Neural progenitor cell (in vitro differentiated cells): ENCODE measurements at regions not wholly inside any gene's neighbourhood (a gene's known extent, or its start where the extent isn't known, plus 50 kb on each side); places are given as distances from the start of the nearest gene placed in this dataset.

ENCODE experiments used
- DNase-seq: peaks from one replicate; pipeline ENCODE4 v3.0.0-alpha.2; 2016; ENCODE audit warnings: low spot score
- H2AFZ ChIP-seq: fragments of 200-600 bp; sonication (generic); replicated peaks from 2 replicates; pipeline ENCODE4 v1.6.1; 2016; ENCODE audit warnings: antibody characterized with exemption
- H3F3A ChIP-seq: fragments of 200-600 bp; sonication (generic); 2 replicates; pipeline ENCODE4 v1.6.1; 2016; ENCODE audit warnings: antibody characterized with exemption, low read depth
- H3K27ac ChIP-seq: fragments of 200-600 bp; sonication (generic); 2 replicates; pipeline ENCODE4 v1.5.1; 2016; ENCODE audit warnings: mild to moderate bottlenecking
- H3K27me3 ChIP-seq: fragments of 200-600 bp; sonication (generic); 2 replicates; pipeline ENCODE4 v1.6.1; 2016; ENCODE audit warnings: mild to moderate bottlenecking, moderate library complexity
- H3K36me3 ChIP-seq: fragments of 200-600 bp; sonication (generic); 2 replicates; pipeline ENCODE4 v1.5.1; 2016
- H3K4me1 ChIP-seq: fragments of 200-600 bp; sonication (generic); 2 replicates; pipeline ENCODE4 v1.6.1; 2016; ENCODE audit warnings: mixed run types
- H3K4me2 ChIP-seq: fragments of 200-600 bp; sonication (generic); 2 replicates; pipeline ENCODE4 v1.6.1; 2016
- H3K4me3 ChIP-seq: fragments of 200-600 bp; sonication (generic); 2 replicates; pipeline ENCODE4 v1.5.1; 2016
- H3K79me2 ChIP-seq: fragments of 200-600 bp; sonication (generic); 2 replicates; pipeline ENCODE4 v1.6.1; 2016; ENCODE audit warnings: low read depth
- H3K9ac ChIP-seq: fragments of 200-600 bp; sonication (generic); 2 replicates; pipeline ENCODE4 v1.6.1; 2016
- H3K9me3 ChIP-seq: fragments of 200-600 bp; sonication (generic); 2 replicates; pipeline ENCODE4 v1.5.1; 2016; ENCODE audit warnings: low read depth
- H4K20me1 ChIP-seq: fragments of 200-600 bp; sonication (generic); 2 replicates; pipeline ENCODE4 v1.6.1; 2016; ENCODE audit warnings: low read depth
- H3K27ac Mint-ChIP-seq: 3 replicates; pipeline ENCODE4 v1.8.0; 2021; ENCODE audit warnings: mixed read lengths
- H3K27me3 Mint-ChIP-seq: 2 replicates; pipeline ENCODE4 v1.8.0; 2022; ENCODE audit warnings: low read depth, mild to moderate bottlenecking, inconsistent platforms, moderate library complexity, mixed read lengths; ENCODE audit not compliant: insufficient read depth
- H3K36me3 Mint-ChIP-seq: 3 replicates; pipeline ENCODE4 v1.8.0; 2021; ENCODE audit warnings: mixed read lengths
- H3K4me1 Mint-ChIP-seq: 3 replicates; pipeline ENCODE4 v1.8.0; 2021; ENCODE audit warnings: mixed read lengths
- H3K4me3 Mint-ChIP-seq: 3 replicates; pipeline ENCODE4 v1.8.0; 2021; ENCODE audit warnings: mild to moderate bottlenecking, moderate library complexity, mixed read lengths
- H3K9me3 Mint-ChIP-seq: 3 replicates; pipeline ENCODE4 v1.8.0; 2020; ENCODE audit warnings: mixed read lengths
- CTCF ChIP-seq: fragments of 200-600 bp; sonication (generic); IDR thresholded peaks from 2 replicates; pipeline ENCODE4 v1.5.1; 2017; ENCODE audit warnings: antibody characterized with exemption, mild to moderate bottlenecking
- EZH2 ChIP-seq: fragments of 200-600 bp; sonication (generic); IDR thresholded peaks from 2 replicates; pipeline ENCODE4 v1.6.1; 2017; ENCODE audit warnings: antibody characterized with exemption, mild to moderate bottlenecking, moderate library complexity
- EZH2phosphoT487 ChIP-seq: fragments of 200-600 bp; sonication (generic); IDR thresholded peaks from 2 replicates; pipeline ENCODE4 v1.6.1; 2017; ENCODE audit warnings: antibody characterized with exemption

- Histone ChIP-seq H2AFZ (no peak overlapping the region), H3K4me1 (no peaks in the 10 kb centered on the region), H3F3A (no peaks in the 10 kb centered on the region), H3K4me3 (no peak overlapping the region), H3K36me3 (no peaks in the 10 kb centered on the region), H3K27me3 (no peaks in the 10 kb centered on the region), H3K9me3 (peaks cover 12% of the 10 kb centered on the region), H3K9ac (no peak overlapping the region), H3K27ac (no peak overlapping the region), H3K4me2 (no peak overlapping the region), H3K79me2 (no peaks in the 10 kb centered on the region), H4K20me1 (no peaks in the 10 kb centered on the region)
- no peak overlapping the region for H3K27ac Mint-ChIP-seq
- H3K9me3 Mint-ChIP-seq: no peaks in the 10 kb centered on the region
- H3K4me1 Mint-ChIP-seq: no peaks in the 10 kb centered on the region
- no peak for TF ChIP-seq EZH2phosphoT487
- no peak for TF ChIP-seq EZH2
- no peak for TF ChIP-seq CTCF
- peaks cover 6% of the 10 kb centered on the region for H3K27me3 Mint-ChIP-seq
- DNase-seq: no peak
- no peaks in the 10 kb centered on the region for H3K36me3 Mint-ChIP-seq
- H3K4me3 Mint-ChIP-seq: no peak overlapping the region
Observed at GRCh38 chr1:50266509-50266908, 156.7 kb downstream of the DMRTA2 start.

DNA sequence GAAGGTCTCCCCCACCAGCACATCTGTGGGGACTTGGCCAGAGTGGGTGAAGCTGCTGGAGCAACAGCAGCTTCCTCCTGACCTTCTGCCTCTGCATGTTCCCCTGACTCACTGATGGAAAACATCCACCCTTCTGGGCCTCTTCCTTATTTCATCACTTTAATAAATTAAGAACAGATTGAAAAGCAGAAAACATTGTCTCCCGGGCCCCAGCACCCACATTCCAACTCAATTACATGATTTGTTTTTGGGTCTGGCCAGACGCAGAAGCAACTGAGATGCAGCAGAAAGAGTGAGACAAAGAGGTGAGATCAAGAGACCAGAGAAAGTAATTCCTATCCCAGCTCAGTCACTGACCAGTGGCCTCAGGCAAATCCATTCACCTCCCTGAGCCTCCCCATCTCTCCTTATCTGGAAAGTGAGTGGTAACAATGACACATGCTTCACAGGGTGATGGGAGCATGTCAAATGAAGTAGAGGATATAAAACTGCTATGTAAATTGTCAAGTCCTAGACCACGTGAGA lies 157.1 kb downstream of the ELAVL4 start:
- H3K27ac ChIP-seq: no peak overlapping the region
- TF ChIP-seq CTCF (no peak), EZH2 (no peak), EZH2phosphoT487 (no peak)
- H3K27me3 ChIP-seq: no peaks in the 10 kb centered on the region
- H3K27ac Mint-ChIP-seq: no peak overlapping the region
- H3F3A ChIP-seq: no peaks in the 10 kb centered on the region
- no peak overlapping the region for H2AFZ ChIP-seq
- H3K27me3 Mint-ChIP-seq: peaks cover 6% of the 10 kb centered on the region
- H3K4me1 Mint-ChIP-seq: no peaks in the 10 kb centered on the region
- H3K9ac ChIP-seq: no peak overlapping the region
- H3K36me3 ChIP-seq: no peaks in the 10 kb centered on the region
- no peak overlapping the region for H3K4me3 Mint-ChIP-seq
- H3K9me3 ChIP-seq: peaks cover 12% of the 10 kb centered on the region
- H4K20me1 ChIP-seq: no peaks in the 10 kb centered on the region
- H3K9me3 Mint-ChIP-seq: no peaks in the 10 kb centered on the region
- no peak overlapping the region for H3K4me3 ChIP-seq
- H3K4me2 ChIP-seq: no peak overlapping the region
- H3K4me1 ChIP-seq: no peaks in the 10 kb centered on the region
- no peak for DNase-seq
- no peaks in the 10 kb centered on the region for H3K36me3 Mint-ChIP-seq
- H3K79me2 ChIP-seq: no peaks in the 10 kb centered on the region

DNA sequence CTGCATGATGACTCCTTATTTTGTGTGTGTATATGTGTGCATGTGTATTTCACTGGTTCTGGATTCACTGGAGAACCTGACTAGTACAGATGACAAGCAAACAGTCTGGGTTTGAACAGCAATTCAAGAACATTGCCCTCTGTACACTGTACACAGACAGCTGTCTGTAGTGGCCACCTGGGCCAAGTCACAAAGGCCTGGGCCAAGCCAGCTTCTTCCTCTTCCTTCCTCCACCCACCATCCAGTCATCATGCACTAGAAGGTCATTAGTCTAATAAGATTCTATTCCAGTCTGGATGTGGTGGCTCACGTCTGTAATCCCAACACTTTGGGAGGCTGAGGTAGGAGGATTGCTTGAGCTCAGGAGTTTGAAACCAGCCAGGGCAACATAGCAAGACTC lies 155.9 kb downstream of the ELAVL4 start:
- Mint-ChIP-seq H3K4me3 (no peak overlapping the region), H3K4me1 (no peaks in the 10 kb centered on the region), H3K27ac (no peak overlapping the region), H3K9me3 (no peaks in the 10 kb centered on the region), H3K36me3 (no peaks in the 10 kb centered on the region), H3K27me3 (peaks cover 6% of the 10 kb centered on the region)
- Histone ChIP-seq H3K27ac (no peak overlapping the region), H3K4me1 (no peaks in the 10 kb centered on the region), H4K20me1 (no peaks in the 10 kb centered on the region), H3K27me3 (no peaks in the 10 kb centered on the region), H3K4me3 (no peak overlapping the region), H2AFZ (no peak overlapping the region), H3K4me2 (no peak overlapping the region), H3K9ac (no peak overlapping the region), H3F3A (no peaks in the 10 kb centered on the region), H3K79me2 (no peaks in the 10 kb centered on the region), H3K36me3 (no peaks in the 10 kb centered on the region), H3K9me3 (peaks cover 8% of the 10 kb centered on the region)
- TF ChIP-seq EZH2phosphoT487 (no peak), CTCF (no peak), EZH2 (no peak)
- DNase-seq: no peak
